Right atrium auricular region (tissue), 2 donors: ENCODE measurements at regions not wholly inside any gene's neighbourhood (a gene's known extent, or its start where the extent isn't known, plus 50 kb on each side); places are given as distances from the start of the nearest gene placed in this dataset.
A peak's percentile ranks its signal among the peaks of the same experiment; 100 is the strongest.

ENCODE experiments used
- DNase-seq: peaks from one replicate; pipeline ENCODE4 v3.0.0-alpha.2; 2019; ENCODE audit warnings: low spot score
- H3K27ac ChIP-seq, 2 donors: fragments of 200-600 bp; sonication (generic); 1 replicate in 1 of 2; 2 replicates in 1 of 2; pipeline ENCODE4 v1.5.1; 2016 to 2019
- H3K27me3 ChIP-seq, 2 donors: fragments of 200-600 bp; sonication (generic); one replicate each; pipeline versions ENCODE4 v1.5.1 to v1.6.0; 2017 to 2019
- H3K36me3 ChIP-seq: fragments of 200-600 bp; sonication (generic); one replicate; pipeline ENCODE4 v1.5.1; 2016
- H3K4me1 ChIP-seq, 2 donors: fragments of 200-600 bp; sonication (generic); one replicate each; pipeline versions ENCODE4 v1.5.1 to v1.6.0; 2017 to 2019
- H3K4me3 ChIP-seq, 2 donors: fragments of 200-600 bp; sonication (generic); 1 replicate in 1 of 2; 2 replicates in 1 of 2; pipeline ENCODE4 v1.5.1; 2017 to 2019; ENCODE audit warnings: mild to moderate bottlenecking in 1 of 2, moderate library complexity in 1 of 2
- H3K9me3 ChIP-seq, 2 donors: fragments of 200-600 bp; sonication (generic); one replicate each; pipeline ENCODE4 v1.5.1; 2019
- TF ChIP-seq, protein P1 (sequence below), 2 donors: fragments of 200-600 bp; sonication (generic); IDR thresholded peaks; one replicate each; pipeline ENCODE4 v1.5.1; 2019; ENCODE audit warnings: antibody characterized with exemption in 2 of 2

DNA sequence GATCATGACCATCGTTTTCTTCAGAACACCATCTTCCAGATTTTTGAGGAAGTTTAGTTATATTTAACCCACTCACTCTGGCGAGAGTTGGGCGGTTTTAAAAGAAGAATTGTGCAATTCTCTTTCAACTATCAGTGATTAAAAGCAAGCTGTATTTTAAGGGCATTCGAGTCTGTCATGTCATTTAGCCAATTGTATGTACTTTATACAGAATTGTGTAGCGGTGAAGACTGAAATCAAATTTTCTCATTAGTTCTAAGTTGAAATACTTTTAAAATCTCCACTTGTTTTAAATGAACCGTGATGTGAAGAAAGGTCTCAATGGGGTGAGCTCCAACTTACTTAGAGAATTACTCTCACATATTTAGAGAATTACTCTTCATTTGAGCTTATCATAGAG is 214.6 kb upstream of the DTNA start:
- Histone ChIP-seq H3K4me3 (no peak overlapping the region), H3K27ac (peak overlapping the region; percentile 48 to 94), H3K27me3 (no peaks in the 10 kb centered on the region), H3K4me1 (peaks cover 0 to 22% of the 10 kb centered on the region in 2 donors), H3K9me3 (no peaks in the 10 kb centered on the region), H3K36me3 (no peaks in the 10 kb centered on the region)
- no peak for DNase-seq
- TF ChIP-seq, protein P1, sequence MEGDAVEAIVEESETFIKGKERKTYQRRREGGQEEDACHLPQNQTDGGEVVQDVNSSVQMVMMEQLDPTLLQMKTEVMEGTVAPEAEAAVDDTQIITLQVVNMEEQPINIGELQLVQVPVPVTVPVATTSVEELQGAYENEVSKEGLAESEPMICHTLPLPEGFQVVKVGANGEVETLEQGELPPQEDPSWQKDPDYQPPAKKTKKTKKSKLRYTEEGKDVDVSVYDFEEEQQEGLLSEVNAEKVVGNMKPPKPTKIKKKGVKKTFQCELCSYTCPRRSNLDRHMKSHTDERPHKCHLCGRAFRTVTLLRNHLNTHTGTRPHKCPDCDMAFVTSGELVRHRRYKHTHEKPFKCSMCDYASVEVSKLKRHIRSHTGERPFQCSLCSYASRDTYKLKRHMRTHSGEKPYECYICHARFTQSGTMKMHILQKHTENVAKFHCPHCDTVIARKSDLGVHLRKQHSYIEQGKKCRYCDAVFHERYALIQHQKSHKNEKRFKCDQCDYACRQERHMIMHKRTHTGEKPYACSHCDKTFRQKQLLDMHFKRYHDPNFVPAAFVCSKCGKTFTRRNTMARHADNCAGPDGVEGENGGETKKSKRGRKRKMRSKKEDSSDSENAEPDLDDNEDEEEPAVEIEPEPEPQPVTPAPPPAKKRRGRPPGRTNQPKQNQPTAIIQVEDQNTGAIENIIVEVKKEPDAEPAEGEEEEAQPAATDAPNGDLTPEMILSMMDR (IDR thresholded peaks at IDR 0.05) = no peak

DNA sequence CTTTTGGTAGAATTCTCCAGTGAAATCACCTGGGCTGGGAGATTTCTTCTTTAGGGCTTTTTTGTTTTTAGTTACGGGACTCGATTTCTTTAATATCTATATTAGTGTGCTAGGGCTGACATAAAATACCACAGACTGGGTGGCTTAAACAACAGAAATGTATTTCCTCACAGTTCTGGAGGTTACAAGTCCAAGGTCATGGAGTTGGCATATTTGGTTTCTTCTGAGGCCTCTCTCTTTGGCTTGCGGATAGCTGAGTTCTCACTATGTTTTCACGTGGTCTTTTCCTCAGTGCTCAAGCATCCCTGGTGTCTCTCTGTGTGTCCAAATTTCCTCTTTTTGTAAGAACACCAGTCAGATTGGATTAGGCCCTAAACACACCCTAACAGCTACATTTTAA is 208.5 kb upstream of the DTNA start:
- Histone ChIP-seq H3K27ac (no peak overlapping the region), H3K4me1 (peaks cover 0 to 8% of the 10 kb centered on the region in 2 donors), H3K9me3 (peaks cover 0 to 3% of the 10 kb centered on the region in 2 donors), H3K36me3 (no peaks in the 10 kb centered on the region), H3K27me3 (no peaks in the 10 kb centered on the region), H3K4me3 (no peak overlapping the region)
- DNase-seq = no peak
- TF ChIP-seq, protein P1 (IDR thresholded peaks at IDR 0.05) = no peak

DNA sequence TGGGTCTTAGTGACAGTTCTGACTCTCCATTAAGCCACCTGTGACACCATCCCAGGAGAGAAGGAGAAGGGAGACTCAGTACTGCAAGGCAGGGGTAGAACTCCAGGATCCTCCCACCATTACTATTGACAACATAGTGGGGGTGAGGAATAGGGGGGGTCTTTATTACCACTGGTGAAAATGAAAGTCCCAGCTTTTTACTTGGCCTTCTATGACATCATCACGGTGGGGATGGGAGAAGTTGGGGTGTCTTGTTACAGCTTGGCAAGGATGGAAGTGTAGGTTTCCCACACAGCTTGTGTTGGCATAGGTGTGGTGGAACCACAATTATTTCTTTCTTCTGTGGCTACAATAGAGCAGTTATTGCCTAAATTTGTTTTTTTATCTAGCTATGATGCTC is 203.9 kb upstream of the DTNA start:
- Histone ChIP-seq H3K4me1 (peaks cover 0 to 9% of the 10 kb centered on the region in 2 donors), H3K27ac (no peak overlapping the region), H3K9me3 (no peaks in the 10 kb centered on the region), H3K27me3 (no peaks in the 10 kb centered on the region), H3K36me3 (no peaks in the 10 kb centered on the region), H3K4me3 (no peak overlapping the region)
- no peak for DNase-seq
- TF ChIP-seq, protein P1 (IDR thresholded peaks at IDR 0.05) = no peak

DNA sequence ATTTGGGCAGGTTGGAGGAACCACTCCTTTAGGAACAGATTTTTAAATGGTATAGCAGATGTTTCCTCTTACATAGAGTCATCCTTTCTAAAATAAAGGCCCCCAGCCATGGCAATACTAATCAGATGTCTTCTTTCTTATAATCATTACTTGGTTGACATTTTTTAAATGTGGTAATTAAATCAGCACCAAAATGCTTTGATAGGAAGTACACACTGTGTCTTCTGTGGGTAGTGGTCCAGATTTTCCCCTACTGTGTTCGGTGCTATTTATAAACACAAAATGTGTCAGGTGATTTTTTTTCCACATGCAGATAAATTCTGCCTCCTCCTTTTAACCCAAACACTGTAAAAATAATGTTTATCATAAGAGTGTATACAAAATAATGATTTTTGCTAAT is 200.9 kb upstream of the DTNA start:
- no peaks in the 10 kb centered on the region for H3K36me3 ChIP-seq
- no peak for DNase-seq
- H3K27me3 ChIP-seq = no peaks in the 10 kb centered on the region
- H3K4me3 ChIP-seq = no peak overlapping the region
- peaks cover 0 to 9% of the 10 kb centered on the region in 2 donors for H3K4me1 ChIP-seq
- no peak overlapping the region for H3K27ac ChIP-seq
- TF ChIP-seq, protein P1 (IDR thresholded peaks at IDR 0.05) = no peak
- H3K9me3 ChIP-seq = no peaks in the 10 kb centered on the region

DNA sequence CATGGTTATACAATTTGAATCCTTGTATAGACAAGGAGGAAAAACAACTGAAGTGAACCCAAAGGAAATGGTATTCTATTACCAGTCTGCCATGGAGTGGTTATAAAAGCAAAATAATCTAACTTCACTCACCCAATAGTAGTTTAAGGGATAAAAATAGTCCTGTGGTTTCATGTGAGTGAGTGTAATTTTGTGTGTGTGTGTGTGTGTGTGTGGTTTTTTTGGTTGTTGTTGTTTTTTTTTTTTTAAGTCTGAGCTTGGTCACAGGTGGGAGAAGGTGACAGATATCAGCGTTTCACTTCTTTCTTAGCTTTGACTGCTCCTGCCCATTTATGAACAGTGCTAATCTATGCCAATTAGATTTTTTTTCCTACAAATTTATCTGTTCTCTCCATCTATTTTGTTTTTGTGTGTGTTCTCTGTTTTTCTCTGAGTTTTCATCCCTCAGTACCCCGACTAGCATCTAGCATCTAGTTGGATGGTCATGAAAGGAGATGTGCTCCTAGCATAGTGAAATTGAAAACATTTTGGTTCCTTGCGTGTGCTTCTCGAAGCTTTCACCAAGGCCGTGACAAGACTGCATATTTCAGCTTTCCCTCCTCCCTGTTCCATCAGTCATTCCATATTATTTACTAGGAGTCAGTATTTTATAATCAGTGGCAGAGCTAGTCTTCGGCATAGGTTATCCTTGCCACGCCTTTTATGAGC is 200.1 kb upstream of the DTNA start:
- no peak overlapping the region for H3K27ac ChIP-seq
- H3K9me3 ChIP-seq = no peaks in the 10 kb centered on the region
- no peak for DNase-seq
- H3K36me3 ChIP-seq = no peaks in the 10 kb centered on the region
- no peak overlapping the region for H3K4me3 ChIP-seq
- TF ChIP-seq, protein P1 (IDR thresholded peaks at IDR 0.05) = no peak
- H3K4me1 ChIP-seq = peaks cover 0 to 9% of the 10 kb centered on the region in 2 donors
- H3K27me3 ChIP-seq = no peaks in the 10 kb centered on the region

DNA sequence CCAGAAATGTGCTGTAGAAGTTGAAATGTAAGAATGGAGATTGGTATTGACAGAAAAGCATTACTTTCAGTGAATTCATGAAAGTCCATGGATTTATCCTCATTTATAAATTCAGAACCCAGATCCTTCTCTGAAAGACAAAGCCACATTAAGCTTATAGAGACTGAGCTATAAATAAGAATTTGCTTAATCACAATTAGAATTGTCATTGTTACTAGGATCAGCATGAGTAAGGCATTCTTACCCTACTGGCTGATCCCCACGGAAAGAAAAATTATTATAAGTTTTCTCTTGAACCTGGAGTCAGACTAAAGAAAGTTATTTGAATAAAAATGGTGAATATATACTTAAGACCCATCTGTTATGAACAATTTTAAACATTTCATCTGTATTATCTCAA is 199.2 kb upstream of the DTNA start:
- Histone ChIP-seq H3K9me3 (no peaks in the 10 kb centered on the region), H3K27ac (no peak overlapping the region), H3K4me1 (peaks cover 0 to 9% of the 10 kb centered on the region in 2 donors), H3K4me3 (no peak overlapping the region), H3K27me3 (no peaks in the 10 kb centered on the region), H3K36me3 (no peaks in the 10 kb centered on the region)
- TF ChIP-seq, protein P1 (IDR thresholded peaks at IDR 0.05) = no peak
- DNase-seq = no peak
